WI38 (cell line): ENCODE measurements at regions not wholly inside any gene's neighbourhood (a gene's known extent, or its start where the extent isn't known, plus 50 kb on each side); places are given as distances from the start of the nearest gene placed in this dataset.
"Not testable (repeated sequence)": the region's sequence is repeated elsewhere in the genome, so short reads cannot be mapped to it uniquely, and the experiment has no call there.

Experiments
- H3K4me3 ChIP-seq: 2 replicates; pipeline ENCODE4 v1.5.1; 2011; ENCODE audit warnings: low read depth, mild to moderate bottlenecking, control low read depth, low read length
- TF ChIP-seq, protein P1 (sequence below): IDR thresholded peaks from 2 replicates; pipeline ENCODE4 v1.5.1; 2012; ENCODE audit warnings: low read depth, mild to moderate bottlenecking, control low read depth, low read length

DNA sequence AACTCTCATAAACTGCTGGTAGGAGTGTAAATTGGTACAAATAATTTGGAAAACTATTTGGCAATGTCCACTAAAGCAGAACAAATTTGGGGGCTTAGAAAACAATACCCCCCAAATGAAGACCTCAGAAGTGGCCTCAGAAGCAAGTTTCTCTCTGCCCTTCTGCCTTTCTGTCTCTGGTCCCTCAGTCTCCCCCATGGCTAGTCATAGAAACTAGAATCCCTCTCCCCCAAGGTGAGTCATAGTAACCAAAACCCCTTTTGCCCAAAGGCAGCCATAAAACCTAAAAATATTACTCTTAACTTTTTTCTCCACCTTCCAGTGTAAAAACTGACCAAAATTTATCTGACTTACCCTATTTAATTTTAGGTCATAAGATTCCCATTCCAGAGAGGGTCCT is 350.7 kb upstream of the LRRC3B start:
- H3K4me3 ChIP-seq, result no peak overlapping the region
- TF ChIP-seq, protein P1, sequence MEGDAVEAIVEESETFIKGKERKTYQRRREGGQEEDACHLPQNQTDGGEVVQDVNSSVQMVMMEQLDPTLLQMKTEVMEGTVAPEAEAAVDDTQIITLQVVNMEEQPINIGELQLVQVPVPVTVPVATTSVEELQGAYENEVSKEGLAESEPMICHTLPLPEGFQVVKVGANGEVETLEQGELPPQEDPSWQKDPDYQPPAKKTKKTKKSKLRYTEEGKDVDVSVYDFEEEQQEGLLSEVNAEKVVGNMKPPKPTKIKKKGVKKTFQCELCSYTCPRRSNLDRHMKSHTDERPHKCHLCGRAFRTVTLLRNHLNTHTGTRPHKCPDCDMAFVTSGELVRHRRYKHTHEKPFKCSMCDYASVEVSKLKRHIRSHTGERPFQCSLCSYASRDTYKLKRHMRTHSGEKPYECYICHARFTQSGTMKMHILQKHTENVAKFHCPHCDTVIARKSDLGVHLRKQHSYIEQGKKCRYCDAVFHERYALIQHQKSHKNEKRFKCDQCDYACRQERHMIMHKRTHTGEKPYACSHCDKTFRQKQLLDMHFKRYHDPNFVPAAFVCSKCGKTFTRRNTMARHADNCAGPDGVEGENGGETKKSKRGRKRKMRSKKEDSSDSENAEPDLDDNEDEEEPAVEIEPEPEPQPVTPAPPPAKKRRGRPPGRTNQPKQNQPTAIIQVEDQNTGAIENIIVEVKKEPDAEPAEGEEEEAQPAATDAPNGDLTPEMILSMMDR, result no peak

DNA sequence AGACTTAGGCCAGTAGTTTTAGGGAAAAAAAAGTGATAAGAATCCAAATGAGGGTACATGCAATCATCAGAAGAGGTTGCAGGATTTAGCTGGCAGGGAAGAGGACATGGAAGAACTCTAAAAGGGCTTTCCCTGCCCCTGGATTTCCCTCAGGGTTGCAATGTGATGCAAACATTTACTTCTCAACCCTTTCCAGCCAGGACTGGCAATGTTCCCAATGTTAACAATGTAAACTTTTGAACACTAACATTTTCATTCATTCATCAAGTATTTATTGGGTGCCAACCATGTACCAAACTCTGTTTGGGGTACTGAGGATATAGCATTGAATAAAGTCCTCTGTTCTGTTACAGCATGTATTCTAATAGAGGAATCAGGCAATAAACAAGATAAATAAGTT is 349.4 kb upstream of the LRRC3B start:
- H3K4me3 ChIP-seq, result no peak overlapping the region
- TF ChIP-seq, protein P1, result no peak

DNA sequence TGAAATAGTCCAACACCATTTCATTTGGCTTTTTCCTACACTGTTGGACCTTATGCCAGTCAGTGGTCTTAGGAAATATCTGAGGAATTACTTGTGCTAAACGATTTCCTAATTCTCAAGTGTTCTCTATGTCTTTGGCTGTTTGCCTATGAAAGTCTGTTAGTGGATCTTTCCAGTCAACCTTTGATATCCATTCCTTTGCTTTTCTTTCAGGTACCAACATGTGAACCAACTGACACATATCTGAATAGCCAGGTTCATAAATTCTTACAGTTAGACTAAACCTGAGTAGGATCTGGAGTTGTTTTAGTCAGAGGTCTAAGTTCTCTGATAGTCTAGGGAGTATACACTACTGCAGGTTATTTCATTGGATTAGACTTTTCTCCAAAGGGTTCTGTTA is 343.5 kb upstream of the LRRC3B start:
- H3K4me3 ChIP-seq, result no peak overlapping the region
- TF ChIP-seq, protein P1, result no peak

DNA sequence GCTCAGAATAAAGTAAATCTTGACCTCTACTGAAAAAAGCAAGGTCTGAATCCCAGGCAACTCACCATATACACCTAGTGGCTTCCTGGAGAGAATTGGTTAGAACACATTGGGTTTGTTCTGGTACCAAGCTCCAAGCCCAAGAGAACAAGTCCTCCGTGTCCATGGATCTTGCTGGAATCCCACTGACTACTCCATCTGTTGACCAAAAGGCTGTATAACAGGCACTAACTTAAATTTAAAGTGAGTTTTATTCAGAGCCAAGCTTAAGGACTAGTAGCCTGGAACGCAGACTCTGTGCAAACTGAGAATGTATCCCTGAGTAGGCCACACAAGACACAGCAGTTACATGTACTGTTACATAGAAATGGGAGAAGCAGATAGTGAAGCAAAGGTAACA is 342.1 kb upstream of the LRRC3B start:
- TF ChIP-seq, protein P1, result no peak

DNA sequence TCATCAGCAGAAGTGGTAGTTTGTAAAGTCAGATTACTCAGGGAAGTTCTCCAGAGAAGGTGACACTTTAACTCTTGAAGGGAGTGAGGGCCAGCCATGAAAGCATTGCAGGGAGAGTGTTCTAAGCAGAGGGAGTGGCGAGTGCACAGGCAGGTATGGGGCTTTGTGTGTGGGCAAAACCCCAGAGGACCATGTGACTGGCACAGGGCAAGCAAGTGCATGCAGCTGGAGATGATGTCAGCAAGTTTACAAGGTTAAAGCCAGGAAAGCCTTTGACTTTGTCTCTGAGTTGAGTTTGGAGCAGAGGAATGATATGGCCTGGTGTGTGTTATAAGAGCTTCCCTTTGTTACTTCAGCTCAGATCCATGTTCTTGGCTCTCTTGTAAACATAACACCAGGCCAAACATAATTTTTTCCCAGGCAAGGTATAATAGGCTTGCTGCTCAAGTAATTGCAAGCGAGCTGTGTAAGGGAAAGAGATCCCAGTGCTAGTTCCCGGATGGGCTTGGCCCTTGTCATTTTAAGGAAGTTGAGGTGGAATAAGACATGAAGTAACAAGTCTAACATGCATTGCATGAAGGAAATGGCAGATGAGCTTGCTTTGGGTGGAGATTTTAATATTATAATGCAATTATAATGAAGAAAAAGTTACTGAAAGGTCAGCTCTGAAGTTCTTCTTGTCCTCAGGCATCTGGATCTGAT is 341.1 kb upstream of the LRRC3B start:
- H3K4me3 ChIP-seq, result no peak overlapping the region
- TF ChIP-seq, protein P1, result no peak

More for the DNA sequence above, 342.1 kb upstream of the LRRC3B start:
- no peak overlapping the region for H3K4me3 ChIP-seq

DNA sequence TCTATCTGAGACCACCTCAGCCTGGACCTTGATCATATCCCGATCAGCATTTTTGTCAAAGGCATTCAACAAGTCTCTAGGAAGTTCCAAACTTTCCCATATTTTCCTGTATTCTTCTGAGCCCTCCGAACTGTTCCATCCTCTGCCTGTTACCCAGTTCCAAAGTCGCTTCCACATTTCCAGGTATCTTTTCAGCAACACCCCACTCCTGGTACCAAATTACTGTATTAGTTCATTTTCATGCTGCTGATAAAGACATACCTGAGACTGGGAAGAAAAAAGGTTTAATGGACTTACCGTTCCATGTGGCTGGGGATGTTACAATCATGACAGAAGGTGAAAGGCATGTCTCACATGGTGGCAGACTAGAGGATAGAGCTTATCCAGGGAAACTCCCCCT is 338.1 kb upstream of the LRRC3B start:
- H3K4me3 ChIP-seq, result not testable (repeated sequence)

DNA sequence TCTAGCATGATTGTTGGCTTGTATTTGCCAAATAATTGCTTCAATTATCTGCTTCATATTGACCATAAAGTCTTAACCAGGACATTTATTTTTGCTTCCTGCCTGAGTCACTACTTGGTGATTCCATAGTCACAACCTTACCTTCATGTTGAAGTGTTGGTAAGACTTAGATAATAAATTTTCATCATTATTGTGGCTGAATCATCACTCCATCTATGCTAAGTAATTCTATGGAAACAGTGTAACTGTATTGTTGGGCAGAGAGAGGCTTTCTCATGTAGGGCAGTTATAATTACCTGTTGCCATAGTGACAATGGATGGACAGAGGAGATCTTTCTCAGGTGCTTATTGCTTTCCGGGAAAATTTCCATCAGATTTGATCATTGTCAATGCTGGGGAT is 330.7 kb upstream of the LRRC3B start:
- TF ChIP-seq, protein P1, result no peak
- H3K4me3 ChIP-seq, result no peak overlapping the region

DNA sequence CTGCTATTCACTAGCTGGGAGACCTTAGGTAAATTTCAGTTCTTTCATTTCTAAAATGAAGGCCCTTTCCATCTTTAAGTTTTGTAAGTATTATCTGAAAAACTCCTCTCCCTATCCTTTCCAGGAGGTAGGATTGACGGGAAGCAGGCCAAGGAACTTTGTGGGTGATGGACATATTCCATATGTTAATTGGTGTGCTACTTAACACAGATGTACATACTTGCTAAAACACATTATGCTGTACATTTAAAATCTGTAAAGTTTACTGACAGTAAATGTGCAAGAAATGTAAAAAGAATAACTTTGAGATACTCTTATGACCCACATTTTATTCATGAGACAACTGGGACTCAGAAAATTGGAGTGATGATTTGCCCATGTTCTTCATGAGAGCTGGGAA is 329.8 kb upstream of the LRRC3B start:
- TF ChIP-seq, protein P1, result no peak
- H3K4me3 ChIP-seq, result no peak overlapping the region
